ENCODE measurements at regions not wholly inside any gene's neighbourhood (a gene's known extent, or its start where the extent isn't known, plus 50 kb on each side); places are given as distances from the start of the nearest gene placed in this dataset.

- H2AFZ ChIP-seq (ENCODE audit: low read depth, low read length, poor library complexity, severe bottlenecking), result no peak overlapping the region
- DNase-seq (ENCODE audit: low read depth, low spot score) (no peak), ATAC-seq (no peak)
- intact Hi-C loops (cut with micrococcal nuclease), result no loop called here
- H3K4me2 ChIP-seq (ENCODE audit: low read length), result no peak overlapping the region
- H3K79me2 ChIP-seq (ENCODE audit: insufficient read depth, low read length), result no peaks in the 10 kb centered on the region
- no peaks in the 10 kb centered on the region for H3K9me2 ChIP-seq (ENCODE audit: insufficient read depth)
- ChIA-PET RAD21 (ENCODE audit: low non-redundant PET in 1 of 2, low total read pairs in 2 of 2, uncharacterized antibody in 2 of 2, unreplicated experiment in 2 of 2) (no interaction called here), CTCF (no interaction called here), POLR2A (no interaction called here)
- no peak overlapping the region for H3K27ac ChIP-seq (ENCODE audit: low read depth, low read length)
- no peak overlapping the region for H3K9ac ChIP-seq (ENCODE audit: low read length)
- H4K20me1 ChIP-seq (ENCODE audit: insufficient read depth), result no peaks in the 10 kb centered on the region
- no TSS peak for BruUV-seq (replicated peaks)
- no peak overlapping the region for H3K4me3 ChIP-seq (replicated peaks in 1 of 2; ENCODE audit: low read depth in 1 of 2, low read length in 2 of 2)
- no peaks in the 10 kb centered on the region; a peak in 1 of 4 replicates for H3K4me1 ChIP-seq (ENCODE audit: control insufficient read depth in 1 of 2, insufficient read depth in 2 of 2, low read length in 2 of 2)
- no peaks in the 10 kb centered on the region for H3K27me3 ChIP-seq (ENCODE audit: insufficient read depth, low read length)
- H3K36me3 ChIP-seq (ENCODE audit: control insufficient read depth in 1 of 2, insufficient read depth in 2 of 2, low read length in 2 of 2), result no peaks in the 10 kb centered on the region
- H3K9me3 ChIP-seq (ENCODE audit: control insufficient read depth in 1 of 2, insufficient read depth in 1 of 2, low read depth in 1 of 2, low read length in 2 of 2), result no peaks in the 10 kb centered on the region
- TF ChIP-seq EZH2 (IDR thresholded peaks at IDR 0.05) (no peak), SRF (IDR thresholded peaks at IDR 0.05; ENCODE audit: low read depth) (no peak), ATF3 (IDR thresholded peaks at IDR 0.05) (no peak), ZFX (IDR thresholded peaks at IDR 0.05) (no peak), TCF7L2 (IDR thresholded peaks at IDR 0.05; ENCODE audit: borderline replicate concordance, extremely low read depth, insufficient read depth, insufficient read length) (no peak), JUND (IDR thresholded peaks at IDR 0.05) (no peak), CBX3 (IDR thresholded peaks at IDR 0.05; ENCODE audit: low read depth) (no peak), CEBPB (IDR thresholded peaks at IDR 0.05; ENCODE audit: low read depth) (no peak), RAD21 (IDR thresholded peaks at IDR 0.05; ENCODE audit: low read depth) (no peak), ELF1 (IDR thresholded peaks at IDR 0.05; ENCODE audit: borderline replicate concordance, low read depth) (no peak), EGR1 (IDR thresholded peaks at IDR 0.05; ENCODE audit: low read depth) (no peak), POLR2A (IDR thresholded peaks at IDR 0.05; ENCODE audit: borderline replicate concordance, extremely low read depth, insufficient read depth, insufficient read length) (no peak), ZNF274 (IDR thresholded peaks at IDR 0.05; ENCODE audit: low read depth, low read length) (no peak), ZBTB33 (IDR thresholded peaks at IDR 0.05; ENCODE audit: extremely low read depth, insufficient replicate concordance, low read length) (no peak), SIN3A (IDR thresholded peaks at IDR 0.05; ENCODE audit: low read depth) (no peak), POLR2AphosphoS5 (IDR thresholded peaks at IDR 0.05; ENCODE audit: low read depth, low read length) (no peak), SP1 (IDR thresholded peaks at IDR 0.05; ENCODE audit: low read depth) (no peak), FOSL1 (IDR thresholded peaks at IDR 0.05; ENCODE audit: low read depth) (no peak)
- TF ChIP-seq, protein P1, sequence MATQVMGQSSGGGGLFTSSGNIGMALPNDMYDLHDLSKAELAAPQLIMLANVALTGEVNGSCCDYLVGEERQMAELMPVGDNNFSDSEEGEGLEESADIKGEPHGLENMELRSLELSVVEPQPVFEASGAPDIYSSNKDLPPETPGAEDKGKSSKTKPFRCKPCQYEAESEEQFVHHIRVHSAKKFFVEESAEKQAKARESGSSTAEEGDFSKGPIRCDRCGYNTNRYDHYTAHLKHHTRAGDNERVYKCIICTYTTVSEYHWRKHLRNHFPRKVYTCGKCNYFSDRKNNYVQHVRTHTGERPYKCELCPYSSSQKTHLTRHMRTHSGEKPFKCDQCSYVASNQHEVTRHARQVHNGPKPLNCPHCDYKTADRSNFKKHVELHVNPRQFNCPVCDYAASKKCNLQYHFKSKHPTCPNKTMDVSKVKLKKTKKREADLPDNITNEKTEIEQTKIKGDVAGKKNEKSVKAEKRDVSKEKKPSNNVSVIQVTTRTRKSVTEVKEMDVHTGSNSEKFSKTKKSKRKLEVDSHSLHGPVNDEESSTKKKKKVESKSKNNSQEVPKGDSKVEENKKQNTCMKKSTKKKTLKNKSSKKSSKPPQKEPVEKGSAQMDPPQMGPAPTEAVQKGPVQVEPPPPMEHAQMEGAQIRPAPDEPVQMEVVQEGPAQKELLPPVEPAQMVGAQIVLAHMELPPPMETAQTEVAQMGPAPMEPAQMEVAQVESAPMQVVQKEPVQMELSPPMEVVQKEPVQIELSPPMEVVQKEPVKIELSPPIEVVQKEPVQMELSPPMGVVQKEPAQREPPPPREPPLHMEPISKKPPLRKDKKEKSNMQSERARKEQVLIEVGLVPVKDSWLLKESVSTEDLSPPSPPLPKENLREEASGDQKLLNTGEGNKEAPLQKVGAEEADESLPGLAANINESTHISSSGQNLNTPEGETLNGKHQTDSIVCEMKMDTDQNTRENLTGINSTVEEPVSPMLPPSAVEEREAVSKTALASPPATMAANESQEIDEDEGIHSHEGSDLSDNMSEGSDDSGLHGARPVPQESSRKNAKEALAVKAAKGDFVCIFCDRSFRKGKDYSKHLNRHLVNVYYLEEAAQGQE (IDR thresholded peaks at IDR 0.05; ENCODE audit: low read depth), result no peak
- TF ChIP-seq, protein P2, sequence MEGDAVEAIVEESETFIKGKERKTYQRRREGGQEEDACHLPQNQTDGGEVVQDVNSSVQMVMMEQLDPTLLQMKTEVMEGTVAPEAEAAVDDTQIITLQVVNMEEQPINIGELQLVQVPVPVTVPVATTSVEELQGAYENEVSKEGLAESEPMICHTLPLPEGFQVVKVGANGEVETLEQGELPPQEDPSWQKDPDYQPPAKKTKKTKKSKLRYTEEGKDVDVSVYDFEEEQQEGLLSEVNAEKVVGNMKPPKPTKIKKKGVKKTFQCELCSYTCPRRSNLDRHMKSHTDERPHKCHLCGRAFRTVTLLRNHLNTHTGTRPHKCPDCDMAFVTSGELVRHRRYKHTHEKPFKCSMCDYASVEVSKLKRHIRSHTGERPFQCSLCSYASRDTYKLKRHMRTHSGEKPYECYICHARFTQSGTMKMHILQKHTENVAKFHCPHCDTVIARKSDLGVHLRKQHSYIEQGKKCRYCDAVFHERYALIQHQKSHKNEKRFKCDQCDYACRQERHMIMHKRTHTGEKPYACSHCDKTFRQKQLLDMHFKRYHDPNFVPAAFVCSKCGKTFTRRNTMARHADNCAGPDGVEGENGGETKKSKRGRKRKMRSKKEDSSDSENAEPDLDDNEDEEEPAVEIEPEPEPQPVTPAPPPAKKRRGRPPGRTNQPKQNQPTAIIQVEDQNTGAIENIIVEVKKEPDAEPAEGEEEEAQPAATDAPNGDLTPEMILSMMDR (IDR thresholded peaks at IDR 0.05 in 2 of 3, conservative IDR thresholded peaks at IDR 0.05 in 1 of 3; ENCODE audit: borderline replicate concordance in 1 of 3, insufficient read depth in 1 of 3, low read depth in 2 of 3, low read length in 2 of 3), result no peak
Measured at GRCh38 chr3:152102410-152102809, 166.3 kb upstream of the MBNL1 start.

Measured in HCT116 (cell line).